ENCODE measurements at regions not wholly inside any gene's neighbourhood (a gene's known extent, or its start where the extent isn't known, plus 50 kb on each side); places are given as distances from the start of the nearest gene placed in this dataset.

DNA sequence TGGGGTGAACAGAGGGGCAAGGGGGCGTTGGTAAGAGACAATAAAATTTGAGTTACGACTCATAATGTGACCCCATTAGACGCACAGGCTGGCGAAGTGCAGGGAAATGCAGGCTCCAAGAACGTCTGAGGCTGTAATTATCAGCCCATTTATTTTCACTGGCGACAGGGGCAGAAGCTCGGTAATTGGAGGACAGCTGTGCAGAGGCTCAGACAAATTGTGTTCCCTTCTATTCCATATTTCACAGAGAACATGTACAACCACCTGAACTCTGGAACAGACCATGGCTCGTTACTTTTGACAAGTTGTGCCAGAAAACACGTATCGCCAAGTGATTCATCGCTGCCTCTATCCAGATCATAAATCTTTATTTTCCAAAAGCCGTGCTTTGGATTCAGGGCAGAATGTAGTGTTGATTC lies 137.3 kb upstream of the FRMD4A start:
- no peak for DNase-seq (ENCODE audit: extremely low read depth in 1 of 2, low read depth in 1 of 2)

DNA sequence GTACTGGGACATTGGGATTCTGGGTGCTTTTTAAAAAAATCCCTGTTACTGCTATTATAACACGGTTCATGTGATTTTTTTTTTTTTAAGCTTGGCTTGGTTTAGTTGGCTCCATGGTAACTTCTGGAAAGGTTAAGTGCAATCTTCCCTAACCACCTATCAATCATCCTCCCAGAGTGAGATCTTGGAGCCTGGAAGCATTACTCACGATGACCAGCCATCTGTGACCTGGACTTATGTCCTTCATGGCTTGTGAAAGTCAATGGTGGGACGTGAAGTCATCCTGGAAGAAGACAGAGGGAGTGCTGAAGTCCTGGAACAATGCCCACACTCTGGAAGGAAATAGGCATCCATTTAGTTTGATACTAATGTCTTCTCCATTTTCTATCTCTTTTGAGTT lies 135.5 kb upstream of the FRMD4A start:
- no peak for DNase-seq (ENCODE audit: extremely low read depth in 1 of 2, low read depth in 1 of 2)

DNA sequence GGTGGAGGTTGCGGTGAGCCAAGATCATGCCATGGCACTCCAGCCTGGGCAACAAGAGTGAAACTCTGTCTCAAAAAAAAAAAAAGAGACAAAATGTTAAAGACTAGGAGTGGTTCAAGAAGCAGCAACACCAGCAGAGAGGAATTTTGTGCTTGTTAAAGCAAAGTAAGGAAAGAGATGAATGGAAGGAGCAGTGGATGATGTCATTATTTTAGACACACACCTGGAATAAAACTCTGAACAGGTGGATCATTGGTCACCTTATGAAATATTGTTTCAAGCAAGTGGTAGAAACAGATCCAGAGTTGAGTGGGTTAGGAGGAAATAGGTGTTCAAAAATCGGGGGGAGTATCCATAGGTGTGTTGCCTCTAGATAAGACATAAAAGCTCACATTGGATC lies 129.7 kb upstream of the FRMD4A start:
- DNase-seq (ENCODE audit: extremely low read depth in 1 of 2, low read depth in 1 of 2), result no peak

DNA sequence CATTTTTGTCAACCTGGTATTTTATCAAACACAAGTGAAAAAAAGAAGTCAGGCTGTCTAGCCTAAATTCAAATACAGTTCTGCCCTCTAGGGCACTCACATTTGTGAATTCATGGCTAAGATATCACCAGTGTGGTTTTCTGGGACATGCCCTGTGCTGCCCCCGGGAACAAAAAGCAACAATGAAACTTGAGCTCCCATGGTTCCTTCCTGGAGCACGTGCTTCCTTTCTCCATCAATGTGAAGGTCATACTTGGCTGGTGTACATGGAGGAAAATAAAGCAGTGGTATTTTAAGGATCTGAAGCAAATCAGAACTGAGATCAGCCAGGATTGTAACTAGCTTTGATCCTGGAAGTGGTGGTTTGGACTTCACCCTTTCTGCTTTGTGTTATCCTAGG lies 128.9 kb upstream of the FRMD4A start:
- DNase-seq (ENCODE audit: extremely low read depth in 1 of 2, low read depth in 1 of 2), result no peak

DNA sequence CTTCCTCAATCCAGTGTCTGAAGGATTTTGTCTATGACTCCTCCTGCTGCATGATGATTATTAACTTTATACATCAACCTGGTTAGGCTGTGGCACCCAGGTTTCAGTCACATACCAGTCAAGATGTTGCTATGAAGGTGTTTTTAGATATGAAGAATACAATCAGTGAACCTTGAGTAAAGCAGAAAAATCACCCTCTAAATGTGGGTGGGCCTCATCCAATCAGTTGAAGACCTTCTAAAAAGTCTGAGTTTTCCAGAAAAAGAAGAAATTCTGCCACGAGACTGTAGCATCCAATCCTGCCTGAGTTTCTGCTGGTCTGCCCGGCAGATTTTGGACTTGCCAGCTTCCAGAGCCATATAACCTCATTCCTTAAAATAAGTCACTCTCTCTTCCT lies 126.1 kb upstream of the FRMD4A start:
- no peak for DNase-seq (ENCODE audit: extremely low read depth in 1 of 2, low read depth in 1 of 2)

DNA sequence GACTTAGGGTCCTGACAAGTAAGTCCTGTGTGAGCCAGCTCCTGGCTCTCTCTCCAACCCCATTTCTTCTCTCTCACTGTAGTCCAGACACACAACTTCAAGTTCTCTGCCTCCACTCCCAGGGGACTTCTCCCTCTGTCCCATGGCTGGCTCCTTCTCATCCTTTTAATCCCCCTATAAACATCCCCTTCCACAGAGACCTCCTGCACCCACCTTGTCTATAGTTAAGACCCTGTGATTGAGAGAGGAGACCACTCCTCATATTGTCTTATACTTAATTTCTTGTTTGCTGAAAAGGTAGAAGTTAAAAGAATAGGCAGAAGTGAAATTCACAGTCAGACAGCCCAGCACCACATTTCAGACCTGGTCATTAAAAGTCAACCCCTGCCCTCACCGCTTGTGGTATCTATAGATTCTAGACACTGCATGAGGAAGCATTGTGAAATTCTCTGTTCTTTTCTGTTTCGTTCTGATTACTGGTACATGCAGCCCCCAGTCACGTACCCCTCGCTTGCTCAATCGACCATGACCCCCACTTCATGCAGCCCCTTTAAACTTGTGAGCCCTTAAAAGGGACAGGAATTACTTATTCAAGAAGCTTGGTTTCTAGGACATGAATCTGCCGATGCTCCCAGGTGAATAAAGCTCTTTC lies 125.6 kb upstream of the FRMD4A start:
- no peak for DNase-seq (ENCODE audit: extremely low read depth in 1 of 2, low read depth in 1 of 2)

DNA sequence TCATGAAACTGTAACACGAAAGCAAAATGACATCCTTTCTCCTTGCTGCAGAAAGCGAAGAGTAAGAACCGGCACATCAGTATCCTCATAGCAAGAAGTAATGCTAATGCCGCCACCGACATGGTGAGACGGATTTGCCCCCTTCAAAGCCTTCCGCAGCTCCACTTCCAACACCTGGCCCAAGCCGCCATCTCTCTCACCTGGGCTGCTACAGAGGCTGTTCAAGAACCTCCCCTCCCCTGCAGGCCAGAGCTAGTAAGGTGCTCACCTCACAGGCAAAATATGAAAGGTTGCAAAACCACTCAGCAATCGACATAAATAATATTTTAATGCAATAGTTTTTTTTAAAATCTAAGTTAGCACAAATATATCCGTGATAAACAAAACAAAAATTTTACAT lies 123.9 kb upstream of the FRMD4A start:
- DNase-seq (ENCODE audit: extremely low read depth in 1 of 2, low read depth in 1 of 2), result no peak

DNA sequence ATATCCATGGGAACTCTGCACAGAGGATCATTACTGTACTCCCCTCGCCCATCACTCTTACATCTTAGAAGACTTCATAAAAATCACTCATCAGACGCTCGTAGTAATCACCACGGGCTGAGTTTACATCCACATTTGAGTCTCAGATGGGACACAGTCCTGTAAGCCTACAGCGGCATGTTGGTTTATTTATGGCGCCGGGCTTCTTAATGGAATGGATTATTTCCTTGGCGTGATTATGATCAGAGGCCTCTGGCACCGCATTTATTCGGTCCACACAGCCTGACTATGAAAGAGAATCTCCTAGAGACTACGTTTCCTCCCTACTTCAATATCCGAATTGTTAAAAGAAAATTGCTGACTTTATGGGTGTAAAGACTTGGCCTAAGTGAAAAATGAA lies 123.5 kb upstream of the FRMD4A start:
- no peak for DNase-seq (ENCODE audit: extremely low read depth in 1 of 2, low read depth in 1 of 2)

DNA sequence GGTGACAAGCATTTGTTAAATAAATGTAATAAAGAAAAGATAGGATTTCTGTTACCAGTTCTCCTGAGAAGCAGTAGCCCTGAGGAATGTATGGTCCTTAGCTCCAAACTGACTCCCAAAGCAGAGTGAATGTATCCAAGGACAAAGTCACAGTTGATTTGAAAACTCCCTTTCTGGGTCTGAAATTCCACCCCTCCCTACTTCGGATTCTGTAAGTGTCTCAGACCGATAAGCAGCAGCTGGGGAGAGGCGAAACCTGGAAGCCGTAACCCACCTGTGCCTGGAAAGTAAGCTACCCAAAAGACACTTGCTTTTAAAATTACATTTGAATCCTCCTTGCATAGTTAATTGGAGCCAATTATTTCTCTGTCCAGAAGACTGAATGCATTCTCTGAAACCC lies 122.9 kb upstream of the FRMD4A start:
- no peak for DNase-seq (ENCODE audit: extremely low read depth in 1 of 2, low read depth in 1 of 2)

DNA sequence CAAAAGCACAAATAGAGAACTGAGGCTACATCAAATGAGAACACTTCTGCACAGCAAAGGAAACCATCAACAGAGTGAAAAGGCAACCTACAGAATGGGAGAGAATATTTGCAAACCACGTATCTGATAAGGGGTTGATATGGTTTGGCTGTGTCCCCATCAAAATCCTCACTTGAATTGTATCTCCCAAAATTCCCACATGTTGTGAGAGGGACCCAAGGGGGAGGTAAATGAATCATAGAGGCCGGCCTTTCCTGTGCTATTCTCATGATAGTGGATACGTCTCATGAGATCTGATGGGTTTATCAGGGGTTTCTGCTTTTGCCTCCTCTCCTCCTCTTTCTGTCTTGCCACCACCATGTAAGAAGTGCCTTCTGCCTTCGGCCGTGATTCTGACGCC lies 120.6 kb upstream of the FRMD4A start:
- DNase-seq (ENCODE audit: extremely low read depth in 1 of 2, low read depth in 1 of 2), result no peak

DNA sequence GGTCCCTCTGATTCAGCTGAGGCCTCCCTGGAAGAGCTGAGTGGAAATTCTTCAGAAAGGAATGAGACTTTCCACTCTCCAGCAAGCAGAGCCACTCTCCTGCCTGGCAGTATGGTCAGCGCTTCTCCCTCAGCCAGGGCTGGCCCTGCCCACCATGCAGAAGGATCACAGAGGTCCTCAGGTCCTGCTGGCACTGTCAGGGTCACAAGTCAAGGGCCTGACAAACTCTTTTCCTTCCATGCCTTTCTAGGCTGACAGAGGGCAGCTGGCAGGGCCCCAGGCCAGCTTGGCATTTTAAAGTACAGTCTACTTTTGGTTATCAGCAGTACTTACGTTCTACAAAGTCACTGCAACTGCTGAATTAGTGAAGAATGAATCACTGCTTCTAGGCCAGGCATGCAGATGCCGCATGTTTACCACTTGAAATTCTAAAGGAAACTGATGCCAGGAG lies 119.3 kb upstream of the FRMD4A start:
- DNase-seq (ENCODE audit: extremely low read depth in 1 of 2, low read depth in 1 of 2), result no peak

DNA sequence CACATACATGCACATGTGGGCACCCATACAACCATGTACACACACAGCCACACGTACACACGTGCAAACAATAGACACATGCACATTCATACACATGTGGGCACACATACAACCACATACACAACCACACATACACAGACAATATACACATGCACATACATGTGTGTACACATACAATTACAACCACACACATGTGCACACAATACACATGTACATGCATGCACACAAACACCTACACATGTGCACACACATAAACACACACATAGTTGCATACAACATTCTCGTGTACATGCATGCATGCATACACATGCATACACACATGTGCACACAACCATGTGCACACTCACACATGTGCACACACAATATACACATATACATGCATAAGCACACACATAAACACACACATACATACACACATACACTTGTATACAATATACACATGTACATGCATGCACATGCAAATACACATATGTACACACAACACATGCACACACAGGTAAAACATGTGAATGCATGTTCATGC lies 118.6 kb upstream of the FRMD4A start:
- no peak for DNase-seq (ENCODE audit: extremely low read depth in 1 of 2, low read depth in 1 of 2)

DNA sequence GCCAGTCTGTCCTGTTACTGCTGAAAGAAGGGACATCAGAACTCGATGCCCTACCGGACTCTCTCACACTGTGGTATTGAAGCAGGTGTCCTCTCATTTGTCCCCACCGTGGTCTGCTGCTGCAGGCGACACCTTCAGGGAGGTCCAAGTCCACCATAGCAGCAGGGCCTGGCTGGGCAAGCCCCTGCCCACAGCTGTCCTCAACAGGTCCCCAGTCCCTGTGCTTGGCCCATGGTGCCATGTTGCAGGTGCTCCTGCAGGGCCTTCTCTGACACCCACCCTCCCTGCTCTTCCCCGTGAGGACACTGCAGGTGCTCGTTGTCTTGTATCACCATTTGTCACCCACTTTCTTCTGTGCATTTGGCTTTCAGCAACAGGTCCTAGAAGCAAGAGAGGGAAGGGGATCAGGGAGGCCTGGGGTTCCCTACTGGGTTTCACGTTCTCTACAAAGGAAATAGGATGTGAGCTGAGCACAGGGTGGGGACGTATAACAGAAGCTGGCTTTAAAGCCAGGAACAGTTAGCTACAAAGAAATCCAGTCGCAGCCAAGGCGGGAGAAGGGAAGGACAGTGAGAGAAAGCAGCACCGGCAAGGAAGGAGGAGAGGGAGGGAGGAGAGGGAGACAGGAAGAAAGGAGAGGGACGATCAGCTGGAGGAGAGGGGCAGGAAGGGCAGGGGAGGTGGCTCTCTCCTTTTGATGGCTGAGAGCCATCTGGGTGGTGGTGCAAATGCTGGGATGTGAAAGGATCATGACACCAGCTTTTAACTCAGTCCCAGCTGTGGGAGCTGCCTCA lies 117.7 kb upstream of the FRMD4A start:
- no peak for DNase-seq (ENCODE audit: extremely low read depth in 1 of 2, low read depth in 1 of 2)

DNA sequence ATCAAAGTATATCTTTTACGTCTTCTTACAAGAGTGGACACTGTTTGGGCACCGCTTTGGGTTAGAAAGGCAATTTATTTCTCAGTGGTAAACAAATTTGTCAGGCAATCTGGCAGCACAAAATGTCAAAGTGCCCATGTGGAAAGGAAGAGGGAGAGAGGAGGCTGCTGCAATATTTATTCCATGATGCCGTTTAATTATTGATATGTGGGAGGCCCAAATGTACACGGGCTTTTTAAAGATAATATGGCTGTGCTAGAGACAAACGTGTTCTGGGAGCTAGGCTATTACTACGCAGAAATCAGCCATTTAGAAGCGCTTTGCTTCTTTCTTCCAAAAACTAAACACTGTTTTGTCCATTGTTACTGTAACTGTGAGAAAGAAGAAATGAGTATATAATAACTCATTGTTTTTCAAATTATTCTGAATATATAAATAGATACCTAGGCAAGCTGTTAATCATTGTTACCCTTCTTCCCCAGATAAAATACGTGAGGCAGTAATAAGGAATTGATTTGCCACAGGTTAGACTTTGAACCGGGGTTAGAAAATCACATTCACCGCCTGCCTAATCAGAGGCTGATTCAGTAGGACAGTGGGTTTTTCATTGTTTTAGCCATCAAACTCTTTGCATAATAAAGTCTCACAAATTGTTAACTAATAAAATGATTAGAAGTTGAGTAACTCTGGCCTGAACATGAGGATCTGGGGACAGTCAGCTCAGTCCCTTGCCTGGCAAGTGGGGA lies 116.5 kb upstream of the FRMD4A start:
- DNase-seq (ENCODE audit: extremely low read depth in 1 of 2, low read depth in 1 of 2), result no peak

DNA sequence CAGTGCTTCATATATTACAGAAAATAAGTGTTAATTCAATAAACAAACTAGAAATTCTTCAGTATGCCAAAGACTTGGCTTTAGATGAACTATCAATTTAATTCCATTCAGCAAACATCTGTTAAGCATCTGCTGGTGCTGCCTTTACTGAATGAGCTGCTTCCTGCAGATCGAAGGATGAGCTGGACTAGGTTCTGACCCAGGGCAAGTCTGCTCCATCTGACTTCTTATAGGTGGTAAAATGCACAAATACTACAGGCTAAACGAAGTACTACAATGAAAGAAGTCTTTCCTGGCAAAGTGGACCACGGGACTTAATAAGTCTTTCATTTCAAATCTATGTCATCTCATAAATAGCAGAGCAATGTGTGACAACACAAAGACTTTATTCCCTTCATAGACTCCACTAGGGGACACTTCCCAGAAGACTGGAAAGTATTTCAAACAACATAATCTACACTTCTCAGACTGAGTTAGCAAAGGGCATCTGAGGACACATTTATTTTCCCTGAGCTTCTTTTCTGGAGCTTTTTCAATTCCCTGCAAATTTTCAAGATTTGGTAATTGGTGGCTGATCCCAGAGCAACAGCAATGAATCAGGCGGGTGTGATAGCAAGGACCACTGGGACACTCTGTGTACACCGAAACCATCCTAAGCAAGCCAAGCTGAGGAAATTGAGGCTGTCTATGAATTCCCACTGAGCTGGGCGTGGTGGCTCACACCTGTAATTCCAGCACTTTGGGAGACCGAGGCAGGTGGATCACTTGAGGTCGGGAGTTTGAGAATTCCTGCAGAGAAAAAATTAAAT lies 108.9 kb upstream of the FRMD4A start:
- DNase-seq (ENCODE audit: extremely low read depth in 1 of 2, low read depth in 1 of 2), result no peak

DNA sequence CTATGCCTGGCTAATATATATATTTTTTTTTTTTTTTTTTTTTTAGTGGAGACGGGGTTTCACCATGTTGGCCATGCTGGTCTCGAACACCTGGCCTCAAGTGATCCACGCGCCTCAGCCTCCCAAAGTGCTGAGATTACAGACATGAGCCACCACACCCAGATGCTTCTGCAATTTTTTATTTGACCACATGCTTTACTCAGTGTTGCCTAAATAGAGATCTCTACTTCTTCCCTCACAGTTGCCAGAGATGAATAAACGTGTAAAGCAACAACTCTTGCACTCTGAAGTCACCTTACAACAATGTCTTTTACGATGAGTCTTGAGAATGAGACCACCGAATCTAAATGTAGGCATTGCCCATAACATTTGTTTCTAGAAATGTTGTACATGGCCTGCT lies 107.9 kb upstream of the FRMD4A start:
- no peak for DNase-seq (ENCODE audit: extremely low read depth in 1 of 2, low read depth in 1 of 2)

DNA sequence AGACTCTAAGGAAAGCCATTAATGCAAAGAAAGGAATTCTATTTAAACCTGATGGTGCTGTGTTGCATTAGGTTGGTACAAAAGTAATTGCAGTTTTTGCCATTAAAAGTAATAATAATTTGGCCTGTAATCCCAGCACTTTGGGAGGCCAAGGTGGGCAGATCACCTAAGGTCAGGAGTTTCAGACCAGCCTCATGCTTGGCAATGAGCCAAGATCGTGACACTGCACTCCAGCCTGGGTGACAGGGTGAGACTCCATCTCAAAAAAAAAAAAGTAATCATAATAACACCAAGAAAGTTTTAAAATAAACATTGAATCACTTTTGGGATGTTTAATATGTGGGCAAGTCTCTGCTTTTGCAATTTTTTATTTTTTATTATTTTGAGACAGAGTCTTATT lies 107.3 kb upstream of the FRMD4A start:
- no peak for DNase-seq (ENCODE audit: extremely low read depth in 1 of 2, low read depth in 1 of 2)

DNA sequence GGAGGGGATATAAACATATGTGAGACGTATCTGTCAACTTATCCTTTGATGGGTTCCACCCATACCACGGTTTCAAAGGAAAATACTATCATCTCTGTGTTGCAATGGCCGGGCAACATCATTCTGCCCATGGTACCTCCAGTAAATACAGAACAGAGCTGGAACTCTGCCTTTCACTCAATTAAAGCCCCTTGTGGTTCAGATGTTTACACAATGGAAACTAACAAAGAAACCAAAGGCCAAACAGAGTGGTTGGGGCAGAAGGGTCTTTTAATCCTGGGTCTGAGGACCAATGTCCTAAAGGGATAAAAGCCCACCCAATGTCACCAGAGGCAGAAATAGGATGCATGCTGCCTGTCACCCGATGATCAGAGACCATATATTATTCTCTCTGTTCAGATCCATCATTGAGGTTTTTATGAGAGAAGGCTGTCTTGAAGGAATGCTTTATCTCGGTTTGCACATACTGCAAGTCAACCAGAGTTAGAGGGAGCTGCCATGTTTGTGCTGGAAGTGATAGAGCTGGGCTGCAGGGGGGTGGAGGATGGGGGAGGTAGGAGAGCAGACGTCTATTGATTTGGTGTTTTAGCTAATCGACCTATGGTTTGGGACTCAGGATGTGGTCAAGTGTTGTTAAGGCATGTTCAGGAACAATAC lies 105.4 kb upstream of the FRMD4A start:
- DNase-seq (ENCODE audit: extremely low read depth in 1 of 2, low read depth in 1 of 2), result no peak

DNA sequence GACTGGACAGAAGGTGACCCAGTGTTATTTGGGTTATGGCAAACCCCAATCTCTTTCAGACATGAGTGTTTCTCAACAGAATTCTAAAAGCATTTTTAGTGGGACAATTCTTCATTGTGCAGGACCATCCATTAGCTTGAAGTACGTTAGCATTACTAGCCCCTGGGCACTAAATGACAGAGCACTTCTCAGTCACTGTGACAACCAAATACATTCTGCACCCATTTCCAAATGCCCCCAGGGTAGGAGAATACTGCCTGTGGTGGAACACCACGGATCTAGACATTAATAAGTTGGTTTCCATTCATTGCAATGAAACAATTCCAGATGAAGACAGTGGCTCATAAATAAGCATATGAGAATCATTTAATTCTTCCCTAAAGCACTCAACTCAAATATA lies 102.4 kb upstream of the FRMD4A start:
- no peak for DNase-seq (ENCODE audit: extremely low read depth in 1 of 2, low read depth in 1 of 2)

DNA sequence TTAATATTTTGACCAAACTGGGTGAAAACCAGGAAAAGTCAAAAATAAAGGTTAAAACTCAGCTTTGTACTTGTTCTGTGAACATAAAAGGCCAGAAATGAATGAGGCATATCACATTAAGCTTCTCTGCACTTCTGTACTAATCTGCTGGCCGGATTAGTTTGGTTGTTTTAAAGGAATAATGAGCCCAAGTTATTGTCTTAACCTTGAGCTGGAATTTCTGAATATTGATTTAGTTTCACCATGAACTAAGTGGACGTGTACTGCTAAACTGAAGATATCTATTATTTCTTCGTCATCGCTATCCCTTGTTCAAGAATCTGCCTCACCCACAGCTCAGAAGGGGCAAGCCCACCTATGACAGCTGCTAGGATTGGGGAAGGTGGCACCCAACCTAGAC lies 101.1 kb upstream of the FRMD4A start:
- DNase-seq (ENCODE audit: extremely low read depth in 1 of 2, low read depth in 1 of 2), result no peak
